Inflammatory macrophage treated with lipopolysaccharide for 4 hours (primary cell): ENCODE measurements at regions not wholly inside any gene's neighbourhood (a gene's known extent, or its start where the extent isn't known, plus 50 kb on each side); places are given as distances from the start of the nearest gene placed in this dataset.

Experiments used
- DNase-seq: peaks from one replicate; pipeline ENCODE4 v3.0.0-alpha.2; 2020

DNA sequence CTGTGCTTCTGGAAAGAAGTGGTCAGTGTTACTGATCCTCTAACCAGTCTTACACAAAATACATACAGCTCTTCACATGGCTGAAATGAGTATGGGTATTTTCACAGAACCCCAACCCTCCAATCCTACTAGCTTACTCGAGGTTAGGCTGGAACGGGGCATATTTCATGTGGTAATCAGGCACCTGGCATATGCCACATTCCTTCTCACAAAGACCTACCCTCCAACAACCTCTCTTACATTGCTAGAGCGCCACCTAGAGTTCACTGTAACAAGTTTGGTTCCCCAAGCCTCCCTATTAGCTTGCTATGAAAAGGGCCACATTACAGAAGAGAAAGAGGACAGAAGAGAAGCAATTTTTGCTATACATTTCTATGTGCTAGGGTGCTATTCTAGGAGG is 597.3 kb downstream of the PRELID2 start:
- DNase-seq, result peak; percentile 14

DNA sequence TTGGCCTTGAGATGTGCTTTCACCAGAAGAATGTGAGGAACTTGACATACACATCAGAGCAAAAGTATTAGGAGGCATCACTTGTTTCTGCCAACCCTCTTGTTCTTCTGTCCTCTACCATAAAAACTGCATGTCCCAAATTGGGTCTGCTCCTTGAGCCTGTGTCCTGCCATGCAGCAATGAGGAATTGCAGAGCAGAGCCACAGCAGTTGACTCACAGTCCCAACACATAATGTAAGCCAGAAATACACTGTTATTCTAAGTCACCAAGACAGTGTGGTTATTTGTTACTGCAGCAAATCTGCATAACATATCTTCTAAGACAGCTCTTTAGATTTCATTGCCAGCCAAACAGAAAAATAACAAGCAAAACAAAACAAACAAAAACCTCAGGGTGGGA is 598.2 kb downstream of the PRELID2 start:
- DNase-seq, result no peak

DNA sequence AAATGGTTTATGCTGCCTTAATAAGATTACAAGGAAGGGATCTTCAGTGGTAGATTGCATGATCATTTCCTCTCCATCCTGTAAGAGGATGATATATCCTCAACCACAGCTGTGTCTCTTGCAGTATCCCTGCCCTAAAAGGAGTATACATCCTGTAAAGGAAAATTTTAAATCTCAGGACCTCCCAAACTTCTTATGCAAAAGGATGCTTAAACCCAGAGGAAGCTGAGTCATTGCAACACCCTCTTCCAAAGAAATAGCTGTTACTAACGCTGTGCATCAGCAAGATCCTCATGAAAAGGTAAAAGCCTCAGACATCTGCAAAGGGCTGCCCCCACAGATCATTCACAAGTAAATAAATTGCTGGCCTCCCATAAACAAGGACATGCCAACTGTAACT is 599.0 kb downstream of the PRELID2 start:
- DNase-seq, result no peak

DNA sequence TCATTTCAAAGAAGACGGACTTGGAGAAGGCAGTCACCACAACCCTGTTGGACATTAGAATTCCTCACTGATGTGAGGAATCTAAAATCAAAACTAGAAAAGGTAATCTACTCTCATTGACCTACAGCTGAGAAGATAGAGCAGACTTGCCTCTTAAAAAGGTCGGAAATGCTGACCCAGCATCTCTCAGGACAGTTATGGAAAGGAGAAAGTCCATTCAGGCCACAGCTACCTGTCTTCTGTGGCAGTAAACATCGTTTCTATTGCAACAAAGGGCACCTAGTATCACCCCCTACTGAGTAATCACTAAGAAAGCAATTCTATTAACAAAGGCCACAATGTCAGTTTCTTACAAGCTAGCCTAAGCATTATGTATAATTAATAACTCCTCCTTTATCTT is 601.7 kb downstream of the PRELID2 start:
- no peak for DNase-seq

DNA sequence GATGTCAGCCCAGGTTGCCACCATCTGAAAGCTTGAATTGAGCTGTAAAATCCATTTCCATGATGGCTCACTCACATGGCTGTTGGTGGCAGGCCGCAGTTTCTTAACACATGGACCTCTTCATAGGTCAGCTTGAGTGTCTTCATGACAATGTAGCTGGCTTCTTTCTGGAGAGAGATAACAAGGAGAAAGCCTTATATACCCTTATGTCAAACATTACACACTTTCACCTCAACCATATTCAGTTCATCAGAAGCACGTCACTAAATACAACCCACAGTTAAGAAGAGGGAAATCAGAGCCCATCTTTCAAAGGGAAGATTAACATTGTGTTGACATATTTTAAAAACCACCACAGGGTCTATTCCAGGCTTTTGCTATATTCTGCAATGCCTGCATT is 604.4 kb downstream of the PRELID2 start:
- no peak for DNase-seq

DNA sequence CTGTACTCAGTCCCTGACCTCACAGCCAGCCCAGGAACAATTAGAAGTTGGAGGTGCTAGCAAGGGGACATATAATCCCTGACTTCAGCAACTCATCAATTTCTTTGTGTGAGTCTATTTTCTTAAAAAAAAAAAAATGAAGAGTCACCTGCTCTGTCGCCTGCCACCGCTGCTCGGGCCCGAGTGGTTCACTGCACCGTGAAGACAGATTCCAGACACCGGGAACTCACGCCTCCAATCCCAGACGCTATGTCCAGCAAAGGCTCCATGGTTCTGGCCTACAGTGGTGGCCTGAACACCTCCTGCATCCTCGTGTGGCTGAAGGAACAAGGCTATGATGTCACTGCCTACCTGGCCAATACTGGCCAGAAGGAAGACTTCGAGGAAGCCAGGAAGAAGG is 606.6 kb downstream of the PRELID2 start:
- no peak for DNase-seq

DNA sequence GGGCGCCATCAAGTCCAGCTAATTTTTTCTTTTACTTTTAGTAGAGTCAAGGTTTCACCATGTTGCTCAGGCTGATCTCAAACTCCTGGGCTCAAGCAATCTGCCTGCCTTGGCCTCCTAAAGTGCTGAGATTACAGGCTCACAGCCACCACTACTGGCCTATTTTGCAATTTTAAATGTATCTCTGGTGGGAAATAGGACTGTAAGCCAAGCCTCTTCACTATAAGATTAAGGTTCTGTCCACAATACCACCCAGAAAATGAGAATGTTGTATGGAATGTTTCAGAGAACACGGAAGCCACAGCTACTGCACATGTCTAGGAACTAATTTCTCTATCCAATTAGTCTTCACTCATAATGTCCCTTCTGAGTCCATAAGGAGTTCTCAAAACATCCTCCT is 607.3 kb downstream of the PRELID2 start:
- DNase-seq, result no peak

DNA sequence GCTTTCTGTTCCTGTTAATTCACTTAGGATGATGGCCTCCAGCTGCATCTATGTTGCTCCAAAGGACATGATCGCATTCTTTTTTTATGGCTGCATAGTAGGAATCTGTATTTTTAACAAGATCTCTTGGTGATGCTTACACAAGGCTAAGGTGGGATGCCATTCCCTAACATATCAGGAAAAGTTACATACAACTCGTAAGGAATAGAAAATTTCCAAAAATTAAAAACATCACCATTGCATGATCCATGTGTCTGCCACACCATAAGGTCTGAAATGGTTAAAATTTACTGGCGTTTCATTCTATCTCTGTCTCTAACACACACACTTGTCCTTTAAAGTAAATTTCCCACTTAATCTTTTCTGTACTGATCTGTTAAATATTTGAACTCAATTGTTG is 608.4 kb downstream of the PRELID2 start:
- no peak for DNase-seq

DNA sequence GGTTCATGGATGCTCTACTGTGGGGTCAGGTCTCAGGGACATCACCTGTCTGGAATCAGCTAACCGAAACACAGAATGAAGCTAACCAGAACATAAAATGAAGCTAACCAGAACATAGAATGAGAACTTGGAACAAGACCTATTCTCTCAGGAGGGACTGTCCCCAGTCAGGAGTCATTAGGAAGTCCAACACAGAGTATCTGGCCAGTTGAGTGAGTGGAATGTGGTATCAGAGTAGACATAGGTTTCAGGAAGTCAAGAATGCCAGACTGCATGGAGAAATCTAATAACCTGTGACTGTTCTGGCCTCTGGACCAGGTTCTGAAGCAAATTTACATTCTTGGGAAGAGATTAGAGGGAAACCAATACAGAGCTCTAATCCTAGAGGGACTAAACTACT is 609.6 kb downstream of the PRELID2 start:
- DNase-seq, result no peak

DNA sequence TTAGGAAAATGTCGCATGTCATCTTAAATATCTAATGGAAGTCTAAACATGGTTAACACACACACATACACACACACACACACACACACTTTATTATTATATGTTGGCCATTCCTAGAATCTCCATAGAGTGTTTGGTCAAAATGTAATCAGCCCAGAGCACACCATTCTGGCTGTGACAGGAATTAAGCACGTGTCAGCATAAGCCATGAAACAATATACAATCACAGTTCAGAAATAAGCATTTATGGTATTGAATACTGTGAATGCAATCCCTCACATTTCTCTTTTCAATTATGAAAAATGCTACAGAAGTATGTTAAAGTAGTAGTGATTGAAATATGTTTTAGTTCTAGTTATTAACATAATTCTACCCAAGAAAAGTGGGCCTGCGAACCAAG is 611.6 kb downstream of the PRELID2 start:
- no peak for DNase-seq

DNA sequence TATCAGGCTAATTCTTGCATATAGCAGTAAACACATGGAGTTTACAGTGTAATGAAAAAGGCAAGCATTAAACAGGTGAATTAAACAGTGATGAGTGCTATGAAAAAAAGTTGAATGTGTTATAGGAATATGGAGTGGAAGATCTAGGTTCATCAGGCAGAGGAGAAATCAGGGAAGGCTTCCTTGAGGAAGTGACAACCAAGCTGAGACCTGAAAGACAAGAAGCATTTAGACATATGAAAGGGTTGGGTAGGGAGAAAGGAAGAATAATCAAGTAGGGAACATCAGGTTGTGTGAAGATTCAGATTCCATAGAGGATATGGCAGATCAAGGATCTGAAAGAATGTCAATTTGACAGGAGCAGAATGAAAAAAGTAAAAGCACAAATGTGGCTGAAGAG is 612.5 kb downstream of the PRELID2 start:
- no peak for DNase-seq

DNA sequence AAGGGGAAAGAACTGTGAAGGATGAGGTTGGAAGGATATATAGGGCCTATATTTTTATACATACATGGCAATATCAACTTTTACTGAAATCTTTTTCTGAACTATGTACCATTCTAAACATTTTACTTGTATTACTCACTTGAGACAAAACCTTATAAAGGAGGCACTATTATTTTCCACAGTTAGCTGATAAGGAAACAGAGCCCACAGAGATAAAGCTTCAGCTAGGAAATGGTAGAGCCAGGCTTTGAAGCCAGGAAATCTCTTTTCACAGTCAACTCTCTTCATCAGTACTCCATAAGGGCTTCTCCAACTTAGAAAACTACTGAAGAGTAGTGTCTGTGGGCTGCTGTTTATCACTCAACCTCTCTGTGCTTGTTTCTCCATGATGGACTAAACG is 613.7 kb downstream of the PRELID2 start:
- DNase-seq, result no peak

DNA sequence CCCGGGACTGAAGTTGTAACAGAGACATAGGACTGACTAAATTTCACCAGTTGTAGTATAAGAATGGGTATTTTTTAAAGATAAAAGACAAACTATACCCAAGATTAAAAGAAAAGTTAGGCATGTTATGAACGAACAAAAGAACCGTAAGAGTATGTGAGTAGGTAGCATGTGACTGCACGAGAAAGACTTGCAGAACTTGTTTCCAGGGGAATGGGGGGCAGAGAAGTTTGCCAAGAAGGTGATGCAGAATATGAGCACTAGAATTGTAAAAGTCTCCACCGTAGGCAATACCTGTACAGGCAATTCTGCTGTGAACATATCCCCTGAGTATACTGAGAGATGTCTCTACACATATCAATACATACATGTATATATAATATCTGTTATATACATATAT is 614.7 kb downstream of the PRELID2 start:
- DNase-seq, result no peak

DNA sequence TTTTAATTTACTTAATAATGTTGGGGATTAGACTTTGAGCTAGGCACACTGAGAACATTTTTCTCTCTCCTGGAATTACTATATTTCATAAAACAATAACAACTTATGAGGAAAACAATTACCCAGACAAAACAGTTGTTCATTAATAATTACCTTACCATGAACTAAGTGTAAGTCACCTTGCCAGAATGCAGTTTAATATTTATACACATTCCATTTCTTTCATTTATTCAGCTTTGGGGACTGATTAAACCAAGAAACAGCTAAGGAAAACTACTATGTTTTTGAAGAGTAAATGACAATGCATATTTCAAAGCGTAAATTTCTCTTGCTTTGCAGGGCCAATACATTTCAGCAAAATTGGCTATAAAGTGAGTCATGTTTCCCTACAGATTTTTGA is 616.2 kb downstream of the PRELID2 start:
- DNase-seq, result no peak

DNA sequence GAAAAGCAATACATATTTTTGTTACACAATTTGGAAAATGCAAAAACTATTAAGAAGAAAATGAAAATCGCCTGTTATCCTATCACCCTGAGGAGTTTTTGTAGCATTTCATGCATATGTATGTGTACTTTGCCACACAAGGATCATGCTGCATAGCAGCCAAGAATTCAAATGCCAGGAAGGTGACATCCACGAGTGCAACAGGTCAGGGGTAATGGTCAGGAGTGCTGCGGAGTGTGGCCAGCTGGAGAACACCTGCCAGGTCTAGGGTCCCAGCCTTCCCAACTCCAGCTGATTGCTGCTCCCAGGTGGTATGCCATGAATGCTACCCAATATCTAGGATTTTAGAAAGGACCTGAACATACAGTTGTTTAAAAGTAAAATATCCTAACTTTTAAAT is 617.1 kb downstream of the PRELID2 start:
- DNase-seq, result no peak

DNA sequence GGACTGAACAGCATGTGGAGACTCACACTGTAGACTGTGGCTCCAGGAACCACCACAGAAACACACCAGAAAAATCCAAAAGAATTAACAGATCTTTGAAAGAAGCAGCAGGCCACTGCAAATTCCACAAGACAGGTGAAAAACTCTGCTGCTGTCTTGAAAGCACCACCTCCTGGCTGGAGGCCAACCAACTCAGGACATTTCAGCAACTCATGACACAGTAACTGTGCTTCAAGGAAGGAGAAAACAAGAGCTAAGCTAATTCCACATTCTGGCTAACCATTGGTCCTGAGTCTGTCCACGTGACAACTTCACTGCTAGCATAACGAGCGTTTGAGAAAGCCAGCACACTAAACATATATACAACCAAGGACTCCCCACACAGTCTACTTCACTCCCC is 625.1 kb downstream of the PRELID2 start:
- DNase-seq, result no peak

DNA sequence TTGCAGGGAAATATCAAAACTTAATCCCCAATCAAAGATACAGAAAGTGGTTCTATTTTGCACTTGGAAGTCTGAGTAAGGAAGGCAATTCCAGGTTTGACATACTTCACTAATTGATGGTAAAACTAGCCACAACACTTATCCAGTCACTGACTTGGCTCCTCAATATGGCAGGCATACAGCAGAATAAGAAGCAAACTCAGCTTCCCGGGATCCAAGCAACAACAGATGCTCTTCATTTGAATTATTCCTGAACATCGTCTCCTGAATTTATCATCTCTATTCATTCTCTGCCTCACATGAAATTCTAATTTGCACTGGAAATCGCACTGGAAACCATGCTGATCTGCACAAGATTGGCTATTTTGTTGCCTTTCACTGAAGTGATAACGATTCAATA is 629.6 kb downstream of the PRELID2 start:
- no peak for DNase-seq

DNA sequence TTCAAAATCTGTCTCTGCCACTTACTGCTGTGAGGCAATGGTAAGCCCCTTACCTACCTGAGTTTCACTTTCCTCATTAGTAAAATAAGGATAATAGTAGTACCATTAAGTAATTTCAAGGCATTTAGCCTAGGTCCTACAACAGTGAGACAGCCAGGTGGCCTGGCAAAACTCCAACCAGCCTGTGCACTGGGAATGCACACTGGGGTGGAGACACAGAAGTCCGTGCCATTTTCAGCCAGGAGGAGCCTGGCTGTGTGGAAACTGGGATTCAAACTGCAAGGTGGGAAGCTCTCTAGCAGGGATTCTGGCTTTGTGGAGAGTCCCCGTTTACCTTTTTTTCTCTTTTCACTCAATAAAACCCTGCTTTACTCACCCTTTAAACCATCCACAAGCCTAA is 630.4 kb downstream of the PRELID2 start:
- no peak for DNase-seq

DNA sequence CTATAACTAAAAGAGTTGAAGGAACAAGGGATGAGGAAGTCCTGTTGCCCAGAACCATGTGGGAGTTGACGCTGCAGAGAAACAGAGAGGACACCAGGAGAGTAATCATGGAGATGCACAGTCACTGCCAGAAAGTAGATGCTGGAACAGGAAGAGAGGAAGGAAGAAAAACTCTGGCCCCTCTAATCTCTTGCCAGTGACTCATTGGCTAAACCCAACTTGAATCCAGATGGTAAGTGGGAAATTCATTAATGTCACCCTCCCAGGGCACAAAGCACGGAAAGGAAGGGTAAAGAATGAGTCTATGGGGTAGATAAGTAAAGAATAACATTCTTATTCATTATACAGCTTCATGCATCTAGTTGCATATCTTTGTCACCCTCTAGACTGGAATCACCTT is 631.9 kb downstream of the PRELID2 start:
- DNase-seq, result no peak

DNA sequence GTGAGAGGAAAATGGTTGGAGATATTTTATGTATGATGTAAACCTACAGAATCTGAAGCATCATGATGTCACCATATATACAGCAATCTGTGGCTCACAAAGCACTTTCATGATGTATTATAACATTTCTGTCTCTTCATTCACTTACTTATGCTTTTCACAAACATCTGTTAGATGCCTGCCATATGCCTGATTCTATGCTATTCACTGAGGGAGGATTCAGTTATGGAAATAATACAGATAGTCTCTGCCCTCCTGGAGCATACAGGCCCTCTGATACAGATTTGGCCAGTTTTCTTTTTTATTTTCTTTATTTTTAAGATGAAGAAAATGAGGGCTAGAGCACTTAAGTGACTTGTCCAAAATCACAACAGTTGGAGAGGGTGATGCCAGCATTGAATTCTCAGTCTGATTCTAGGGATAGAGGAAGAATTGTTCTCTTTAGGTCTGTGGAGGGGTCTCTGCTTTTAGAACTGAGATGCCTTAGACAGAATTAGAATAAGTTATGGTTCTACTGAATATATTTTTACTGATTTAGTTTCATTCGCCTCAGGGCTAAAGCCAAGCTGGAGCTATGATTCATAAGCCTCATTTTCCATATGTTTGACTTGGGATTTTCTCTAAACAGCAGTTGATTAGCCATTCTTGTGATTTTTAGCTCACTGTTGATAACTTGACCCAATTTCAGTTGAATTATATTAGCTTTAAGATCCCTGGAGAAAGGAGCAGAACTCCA is 636.4 kb downstream of the PRELID2 start:
- DNase-seq, result no peak

DNA sequence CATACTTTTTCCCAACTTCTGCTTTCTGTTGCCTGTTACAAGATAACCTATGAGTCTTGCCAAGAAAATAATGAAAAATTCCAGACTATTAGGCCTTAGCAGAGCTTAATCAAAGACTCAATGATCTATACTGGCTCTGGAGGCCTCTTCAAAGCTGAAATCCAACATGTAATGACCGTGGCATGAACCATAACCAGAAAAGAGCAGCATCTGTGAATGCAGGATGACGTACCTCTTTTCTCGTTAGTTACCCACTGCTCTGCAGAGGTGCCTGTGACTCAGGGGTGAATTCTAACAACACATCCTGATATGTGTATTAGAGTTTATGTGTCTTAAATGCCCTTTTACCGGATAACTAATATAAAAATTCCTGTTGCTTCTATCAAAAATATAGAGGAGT is 645.4 kb downstream of the PRELID2 start:
- DNase-seq, result no peak

DNA sequence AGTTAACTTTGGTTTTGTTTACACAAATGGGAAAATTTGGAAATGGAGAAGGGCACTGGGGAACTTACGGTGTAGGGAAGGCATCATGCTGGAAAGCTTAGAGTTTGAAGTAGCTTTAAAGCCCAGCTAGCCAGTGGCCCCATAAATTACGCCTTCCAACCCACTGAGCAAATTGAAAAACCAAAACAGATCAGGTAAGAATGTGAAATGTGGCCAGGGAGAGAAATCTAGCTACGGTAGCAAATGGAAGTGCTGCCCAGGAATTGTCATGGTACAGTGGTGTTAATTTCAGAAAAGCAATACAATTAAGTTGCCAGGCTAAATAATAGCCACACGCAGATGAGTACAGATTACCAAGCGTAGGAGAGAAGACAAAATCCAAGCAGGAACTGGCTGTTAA is 654.8 kb downstream of the PRELID2 start:
- no peak for DNase-seq

DNA sequence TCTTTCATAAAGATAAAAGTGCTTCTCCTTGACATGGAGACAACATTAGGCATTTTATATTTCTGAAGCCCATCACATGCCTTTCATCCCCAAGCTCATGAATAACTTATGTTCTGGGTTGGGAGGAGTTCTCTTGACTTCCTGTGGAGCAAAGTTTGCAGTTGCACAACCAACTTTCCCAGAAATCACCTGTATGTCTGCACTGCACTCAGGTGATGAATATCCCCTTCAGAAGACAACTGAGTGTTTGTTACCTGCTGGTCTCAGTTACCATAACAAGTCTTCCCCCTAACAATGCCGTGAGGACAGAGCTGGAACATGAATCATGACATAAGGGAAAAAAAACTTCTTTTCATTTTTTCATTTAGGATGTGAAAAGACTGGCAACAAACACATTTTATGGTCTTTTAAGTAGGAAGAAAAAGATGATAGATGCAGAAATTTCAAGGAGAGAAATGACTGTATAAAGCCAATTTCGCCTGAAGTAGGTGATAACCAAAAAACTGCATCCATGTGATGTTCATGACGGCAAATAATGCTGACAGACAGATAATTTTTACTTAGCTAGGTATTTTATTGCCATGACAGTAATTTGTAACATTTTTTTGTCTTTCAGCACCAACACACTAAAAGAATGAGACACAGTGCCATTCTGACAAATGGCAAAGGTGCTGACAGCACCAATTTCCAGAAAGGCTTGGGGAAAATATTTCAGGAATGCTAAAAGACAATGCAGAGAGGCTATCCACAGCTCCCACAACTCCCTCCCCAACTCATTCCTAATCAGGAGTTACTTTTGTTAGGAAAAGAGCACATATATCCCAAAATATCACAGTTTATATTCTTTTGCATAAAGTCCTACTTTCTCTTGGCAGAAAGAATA is 656.3 kb downstream of the PRELID2 start:
- DNase-seq, result no peak

DNA sequence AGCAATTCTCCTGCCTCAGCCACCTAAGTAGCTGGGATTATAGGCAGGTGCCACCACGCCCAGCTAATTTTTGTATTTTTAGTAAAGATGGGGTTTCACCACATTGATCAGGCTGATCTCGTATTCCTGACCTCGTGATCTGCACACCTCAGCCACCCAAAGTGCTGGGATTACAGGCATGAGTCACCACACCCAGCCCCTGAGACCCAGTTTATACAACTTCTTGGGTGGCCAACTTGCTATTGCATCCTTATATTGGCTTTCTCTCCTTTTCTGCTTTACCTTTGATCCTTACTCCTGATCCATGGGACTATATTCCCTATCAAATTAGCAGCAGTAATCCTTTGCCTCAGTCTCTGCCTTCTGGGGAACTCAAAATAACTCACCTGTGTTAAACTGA is 659.1 kb downstream of the PRELID2 start:
- no peak for DNase-seq

DNA sequence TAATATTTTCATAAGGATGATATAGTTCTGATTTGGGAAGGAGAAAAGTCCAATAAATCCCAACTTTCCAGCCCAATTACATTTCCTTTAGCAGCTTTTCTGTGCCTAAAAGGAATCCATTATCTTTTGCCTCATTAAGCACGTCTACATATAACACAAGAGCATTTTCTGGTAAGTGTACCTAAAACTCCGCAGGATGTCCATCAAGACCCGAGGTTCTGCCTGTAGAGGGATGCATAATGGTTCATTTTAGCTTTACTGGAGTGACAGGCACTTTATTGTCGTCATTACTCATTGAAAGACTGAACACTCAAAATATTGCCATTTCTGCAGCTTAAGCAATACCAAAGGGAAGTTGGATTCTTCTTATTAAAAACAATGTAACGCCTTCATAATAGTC is 669.0 kb downstream of the PRELID2 start:
- no peak for DNase-seq
